ENCODE measurements at regions not wholly inside any gene's neighbourhood (a gene's known extent, or its start where the extent isn't known, plus 50 kb on each side); places are given as distances from the start of the nearest gene placed in this dataset.
A peak's percentile ranks its signal among the peaks of the same experiment; 100 is the strongest.

DNA sequence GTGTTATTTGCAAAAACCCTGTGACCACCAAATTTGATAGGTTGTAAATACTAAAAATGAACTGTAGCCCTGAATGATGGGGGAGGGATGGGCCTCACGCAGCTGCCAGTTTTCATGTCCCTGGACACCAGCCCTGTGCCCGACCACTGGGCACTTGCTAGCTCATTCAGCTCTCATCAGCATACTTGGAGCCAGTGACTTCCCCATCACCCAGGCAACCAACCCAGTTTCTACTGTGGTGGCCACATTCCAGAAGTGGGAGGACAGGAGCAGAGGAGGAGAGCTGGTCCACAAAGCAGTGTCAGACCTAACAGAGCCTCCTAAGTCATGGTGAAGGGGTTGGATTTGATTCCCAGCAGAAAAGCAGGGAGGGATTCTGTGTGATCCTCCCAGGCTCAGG lies 128.2 kb downstream of the CPEB2 start:
- ATAC-seq (no peak), DNase-seq (no peak)
- intact Hi-C loops (cut with DNase I) = no loop called here
- 38 to 55% (median 43%) methylated on average over 2 of the region's 2 CpGs for WGBS, 3 donors
- Histone ChIP-seq H3K36me3 (ENCODE audit: insufficient read depth in 1 of 2, low read depth in 1 of 2) (no peaks in the 10 kb centered on the region), H3K4me1 (no peaks in the 10 kb centered on the region), H3K9me3 (no peaks in the 10 kb centered on the region), H3K4me3 (no peak overlapping the region), H3K27ac (no peak overlapping the region), H3K27me3 (ENCODE audit: insufficient read depth in 3 of 3, low read length in 2 of 3) (no peaks in the 10 kb centered on the region)
- TF ChIP-seq, protein P1, sequence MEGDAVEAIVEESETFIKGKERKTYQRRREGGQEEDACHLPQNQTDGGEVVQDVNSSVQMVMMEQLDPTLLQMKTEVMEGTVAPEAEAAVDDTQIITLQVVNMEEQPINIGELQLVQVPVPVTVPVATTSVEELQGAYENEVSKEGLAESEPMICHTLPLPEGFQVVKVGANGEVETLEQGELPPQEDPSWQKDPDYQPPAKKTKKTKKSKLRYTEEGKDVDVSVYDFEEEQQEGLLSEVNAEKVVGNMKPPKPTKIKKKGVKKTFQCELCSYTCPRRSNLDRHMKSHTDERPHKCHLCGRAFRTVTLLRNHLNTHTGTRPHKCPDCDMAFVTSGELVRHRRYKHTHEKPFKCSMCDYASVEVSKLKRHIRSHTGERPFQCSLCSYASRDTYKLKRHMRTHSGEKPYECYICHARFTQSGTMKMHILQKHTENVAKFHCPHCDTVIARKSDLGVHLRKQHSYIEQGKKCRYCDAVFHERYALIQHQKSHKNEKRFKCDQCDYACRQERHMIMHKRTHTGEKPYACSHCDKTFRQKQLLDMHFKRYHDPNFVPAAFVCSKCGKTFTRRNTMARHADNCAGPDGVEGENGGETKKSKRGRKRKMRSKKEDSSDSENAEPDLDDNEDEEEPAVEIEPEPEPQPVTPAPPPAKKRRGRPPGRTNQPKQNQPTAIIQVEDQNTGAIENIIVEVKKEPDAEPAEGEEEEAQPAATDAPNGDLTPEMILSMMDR (IDR thresholded peaks at IDR 0.05) = no peak

- TF ChIP-seq, protein P1 (IDR thresholded peaks at IDR 0.05) = no peak
- H3K36me3 ChIP-seq (ENCODE audit: insufficient read depth in 1 of 2, low read depth in 1 of 2) = no peaks in the 10 kb centered on the region
- no peak overlapping the region for H3K4me3 ChIP-seq
- H3K27me3 ChIP-seq (ENCODE audit: insufficient read depth in 3 of 3, low read length in 2 of 3) = no peaks in the 10 kb centered on the region
- no peak overlapping the region for H3K27ac ChIP-seq
- DNase-seq = peak; percentile 22 to 49
- WGBS, 3 donors = 33 to 47% (median 44%) methylated on average over 7 of the region's 7 CpGs
- no peaks in the 10 kb centered on the region for H3K9me3 ChIP-seq
- intact Hi-C loops (cut with DNase I) = no loop called here
- no peaks in the 10 kb centered on the region for H3K4me1 ChIP-seq
- peak in 2 of 4 donors; percentile 35 to 69 for ATAC-seq
Measured at GRCh38 chr4:15131551-15131950, 129.3 kb downstream of the CPEB2 start.

DNA sequence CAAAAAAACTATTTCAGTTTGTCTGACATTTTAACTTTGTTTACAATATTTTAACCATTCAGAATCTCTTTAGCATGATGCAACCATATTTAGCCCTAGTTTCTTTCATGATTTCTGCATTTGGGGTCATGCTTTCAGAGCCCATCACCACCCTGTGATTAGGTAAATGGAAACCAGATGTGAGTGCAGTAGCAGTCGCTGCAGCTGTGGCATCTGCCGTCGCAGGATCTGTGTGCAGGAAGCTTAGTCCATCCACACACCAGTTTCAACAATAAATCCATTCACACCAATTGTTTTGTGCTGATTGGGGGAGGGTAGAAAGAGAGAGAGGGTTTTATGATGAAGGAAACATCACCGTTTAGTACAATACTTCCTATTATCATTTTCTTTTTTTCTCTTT lies 130.5 kb downstream of the CPEB2 start:
- no peak for ATAC-seq
- no peaks in the 10 kb centered on the region for H3K36me3 ChIP-seq (ENCODE audit: insufficient read depth in 1 of 2, low read depth in 1 of 2)
- no peak for DNase-seq
- no peak overlapping the region for H3K4me3 ChIP-seq
- no peaks in the 10 kb centered on the region for H3K4me1 ChIP-seq
- H3K9me3 ChIP-seq = no peaks in the 10 kb centered on the region
- no peaks in the 10 kb centered on the region for H3K27me3 ChIP-seq (ENCODE audit: insufficient read depth in 3 of 3, low read length in 2 of 3)
- TF ChIP-seq, protein P1 (IDR thresholded peaks at IDR 0.05) = no peak
- WGBS, 3 donors = 8 to 15% (median 13%) methylated on average over 4 of the region's 4 CpGs
- intact Hi-C loops (cut with DNase I) = no loop called here
- H3K27ac ChIP-seq = no peak overlapping the region

DNA sequence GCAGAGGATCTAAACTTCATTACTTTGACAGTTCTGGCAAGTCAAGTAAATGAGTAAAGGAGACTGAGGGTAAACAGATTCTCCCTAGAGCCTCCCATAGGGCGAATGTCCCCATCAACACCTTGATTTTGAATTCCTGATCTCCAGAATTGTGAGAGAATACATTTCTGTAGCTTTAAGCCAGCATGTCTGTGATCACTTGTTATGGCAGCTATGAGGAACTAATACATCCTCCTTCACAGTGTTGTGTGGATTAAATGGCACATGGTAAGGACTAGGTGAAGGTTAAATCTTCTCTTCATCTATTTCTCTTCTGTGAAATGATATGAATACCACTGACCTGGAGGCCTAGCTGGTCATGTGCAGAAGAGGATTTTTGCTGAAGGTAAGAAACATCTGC lies 137.3 kb downstream of the CPEB2 start:
- no peak overlapping the region for H3K27ac ChIP-seq
- ATAC-seq = no peak
- WGBS, 3 donors = 59 to 71% (median 69%) methylated on average over 1 of the region's 1 CpG
- intact Hi-C loops (cut with DNase I) = no loop called here
- no peaks in the 10 kb centered on the region for H3K27me3 ChIP-seq (ENCODE audit: insufficient read depth in 3 of 3, low read length in 2 of 3)
- no peaks in the 10 kb centered on the region for H3K4me1 ChIP-seq
- no peaks in the 10 kb centered on the region for H3K9me3 ChIP-seq
- H3K4me3 ChIP-seq = no peak overlapping the region
- TF ChIP-seq, protein P1 (IDR thresholded peaks at IDR 0.05) = no peak
- no peak for DNase-seq
- no peaks in the 10 kb centered on the region for H3K36me3 ChIP-seq (ENCODE audit: insufficient read depth in 1 of 2, low read depth in 1 of 2)

GRCh38 chr4:15142201-15142600 lies 139.9 kb downstream of the CPEB2 start:
- no peak for ATAC-seq
- Histone ChIP-seq H3K9me3 (no peaks in the 10 kb centered on the region), H3K27ac (no peak overlapping the region), H3K4me3 (no peak overlapping the region), H3K36me3 (ENCODE audit: insufficient read depth in 1 of 2, low read depth in 1 of 2) (no peaks in the 10 kb centered on the region), H3K4me1 (no peaks in the 10 kb centered on the region), H3K27me3 (ENCODE audit: insufficient read depth in 3 of 3, low read length in 2 of 3) (no peaks in the 10 kb centered on the region)
- no peak for DNase-seq
- TF ChIP-seq, protein P1 (IDR thresholded peaks at IDR 0.05) = no peak
- intact Hi-C loops (cut with DNase I) = no loop called here
- WGBS, 3 donors = 50 to 90% (median 63%) methylated on average over 1 of the region's 1 CpG

Measured in psoas muscle (tissue), 7 donors.